Spleen (tissue), 7 donors: ENCODE measurements at regions not wholly inside any gene's neighbourhood (a gene's known extent, or its start where the extent isn't known, plus 50 kb on each side); places are given as distances from the start of the nearest gene placed in this dataset.

Source experiments
- POLR2A ChIP-seq, 3 donors: fragments of 450-650 bp; IDR thresholded peaks; one replicate each; pipeline ENCODE4 v1.5.1; 2017; ENCODE audit warnings: antibody characterized with exemption in 3 of 3, mild to moderate bottlenecking in 1 of 3
- TF ChIP-seq, protein P1 (sequence below), 11 experiments: fragments of 200-600 bp in 7 of 11; fragments of 450-650 bp in 4 of 11; sonication (generic) in 4 of 11; IDR thresholded peaks in 8 of 11; conservative IDR thresholded peaks in 3 of 11; 1 replicate in 7 of 11; 2 replicates in 4 of 11; pipeline versions ENCODE4 v1.4.0 to v1.8.0; 2016 to 2021; ENCODE audit warnings: antibody characterized with exemption in 11 of 11, inconsistent platforms in 4 of 11, mild to moderate bottlenecking in 1 of 11
- donor health status: DM: no; HTN: no; CAD: no; lungs with moderate emphysema.
- donor health status: DM: no; HTN: no; CAD: no.
- donor health status: DM: no; HTN: no; CAD: no.

- TF ChIP-seq, protein P1, sequence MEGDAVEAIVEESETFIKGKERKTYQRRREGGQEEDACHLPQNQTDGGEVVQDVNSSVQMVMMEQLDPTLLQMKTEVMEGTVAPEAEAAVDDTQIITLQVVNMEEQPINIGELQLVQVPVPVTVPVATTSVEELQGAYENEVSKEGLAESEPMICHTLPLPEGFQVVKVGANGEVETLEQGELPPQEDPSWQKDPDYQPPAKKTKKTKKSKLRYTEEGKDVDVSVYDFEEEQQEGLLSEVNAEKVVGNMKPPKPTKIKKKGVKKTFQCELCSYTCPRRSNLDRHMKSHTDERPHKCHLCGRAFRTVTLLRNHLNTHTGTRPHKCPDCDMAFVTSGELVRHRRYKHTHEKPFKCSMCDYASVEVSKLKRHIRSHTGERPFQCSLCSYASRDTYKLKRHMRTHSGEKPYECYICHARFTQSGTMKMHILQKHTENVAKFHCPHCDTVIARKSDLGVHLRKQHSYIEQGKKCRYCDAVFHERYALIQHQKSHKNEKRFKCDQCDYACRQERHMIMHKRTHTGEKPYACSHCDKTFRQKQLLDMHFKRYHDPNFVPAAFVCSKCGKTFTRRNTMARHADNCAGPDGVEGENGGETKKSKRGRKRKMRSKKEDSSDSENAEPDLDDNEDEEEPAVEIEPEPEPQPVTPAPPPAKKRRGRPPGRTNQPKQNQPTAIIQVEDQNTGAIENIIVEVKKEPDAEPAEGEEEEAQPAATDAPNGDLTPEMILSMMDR (IDR thresholded peaks at IDR 0.05 in 8 of 11, conservative IDR thresholded peaks at IDR 0.05 in 3 of 11), result no peak
- no peak for TF ChIP-seq POLR2A (IDR thresholded peaks at IDR 0.05)
Observed at GRCh38 chr10:123585477-123586445, 80.4 kb upstream of the GPR26 start.
